Calu3 (cell line): ENCODE measurements at regions not wholly inside any gene's neighbourhood (a gene's known extent, or its start where the extent isn't known, plus 50 kb on each side); places are given as distances from the start of the nearest gene placed in this dataset.

Experiments used
- BruUV-seq: library from RNA; stranded (reverse); fragments of 400-500 nt; replicated peaks from 2 replicates; lab custom pipeline; 2021; lab: Mats Ljungman, UMichigan
- CTCF ChIA-PET: fragments of 300-600 bp; sonication (Branson Sonifier 250); formaldehyde crosslinking; loops from one replicate; lab custom pipeline; 2022; ENCODE audit warnings: antibody characterized with exemption; lab: Charles Lee
- DNase-seq: peaks from one replicate; pipeline ENCODE4 v3.0.0; 2022
- H3K27ac Mint-ChIP-seq: one replicate; pipeline ENCODE4 v1.8.0; 2022; ENCODE audit warnings: mixed read lengths; ENCODE audit not compliant: unreplicated experiment
- H3K27me3 Mint-ChIP-seq: one replicate; pipeline ENCODE4 v1.8.0; 2022; ENCODE audit warnings: mixed read lengths; ENCODE audit not compliant: unreplicated experiment
- H3K36me3 Mint-ChIP-seq: one replicate; pipeline ENCODE4 v1.8.0; 2022; ENCODE audit warnings: mild to moderate bottlenecking, moderate library complexity, mixed read lengths; ENCODE audit not compliant: insufficient read depth, unreplicated experiment
- H3K4me1 Mint-ChIP-seq: one replicate; pipeline ENCODE4 v1.8.0; 2022; ENCODE audit warnings: mild to moderate bottlenecking, low read depth, mixed read lengths; ENCODE audit not compliant: unreplicated experiment
- H3K4me3 Mint-ChIP-seq: one replicate; pipeline ENCODE4 v1.8.0; 2022; ENCODE audit warnings: mild to moderate bottlenecking, low read depth, moderate library complexity, mixed read lengths; ENCODE audit not compliant: unreplicated experiment
- H3K9me3 Mint-ChIP-seq: one replicate; pipeline ENCODE4 v1.8.0; 2022; ENCODE audit warnings: low read depth, mixed read lengths; ENCODE audit not compliant: unreplicated experiment
- intact Hi-C: fragments of 100-400 bp; cut with micrococcal nuclease; formaldehyde crosslinking; loops from one replicate; pipeline ENCODE4 v1.10.0; 2022; ENCODE audit not compliant: unreplicated experiment
- TF ChIP-seq, protein P1 (sequence below): fragments of 200-600 bp; IDR thresholded peaks from one replicate; pipeline ENCODE4 v1.8.0; 2022; ENCODE audit warnings: antibody characterized with exemption; ENCODE audit not compliant: unreplicated experiment

DNA sequence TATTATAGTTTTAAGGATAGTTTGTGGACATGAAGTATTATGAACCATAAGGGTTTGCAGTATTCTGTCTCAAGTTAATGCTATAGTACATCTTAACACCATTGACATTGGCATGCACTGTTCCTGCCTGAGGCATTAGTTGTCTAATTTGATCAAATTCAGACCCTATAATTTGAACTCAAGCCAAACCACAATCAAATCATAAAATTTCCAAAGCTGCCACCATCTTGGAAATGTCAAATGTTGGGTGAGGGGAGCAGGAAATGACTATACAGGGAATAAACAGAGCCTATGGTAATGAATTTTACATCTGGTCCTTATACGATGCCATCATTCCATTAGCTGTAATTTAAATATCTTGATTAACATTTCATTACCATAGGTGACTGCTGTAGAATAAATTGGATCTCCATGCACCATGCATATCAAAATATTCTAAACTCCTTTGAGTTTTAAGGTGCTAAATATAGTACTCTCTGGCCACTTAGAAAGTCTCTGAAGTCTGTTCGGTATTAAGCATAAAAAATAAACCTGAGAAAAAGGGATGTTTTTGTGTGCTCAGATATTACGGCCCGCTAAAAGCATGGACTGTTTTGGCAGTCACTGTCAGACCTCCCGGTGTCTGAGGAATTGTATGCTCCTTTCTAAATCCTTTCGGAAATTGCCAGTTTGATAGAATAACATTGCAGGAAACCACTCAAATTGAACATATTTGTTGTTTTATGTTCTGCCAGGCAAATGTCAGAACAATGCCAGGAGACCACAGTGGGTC, 257.7 kb downstream of the SPRY2 start:
- intact Hi-C loops, result no loop called here
- Mint-ChIP-seq H3K36me3 (no peaks in the 10 kb centered on the region), H3K27me3 (no peaks in the 10 kb centered on the region), H3K4me3 (no peak overlapping the region), H3K27ac (no peak overlapping the region), H3K9me3 (no peaks in the 10 kb centered on the region), H3K4me1 (peaks cover 8% of the 10 kb centered on the region)
- no TSS peak for BruUV-seq
- CTCF ChIA-PET, result no interaction called here
- DNase-seq, result no peak
- TF ChIP-seq, protein P1, sequence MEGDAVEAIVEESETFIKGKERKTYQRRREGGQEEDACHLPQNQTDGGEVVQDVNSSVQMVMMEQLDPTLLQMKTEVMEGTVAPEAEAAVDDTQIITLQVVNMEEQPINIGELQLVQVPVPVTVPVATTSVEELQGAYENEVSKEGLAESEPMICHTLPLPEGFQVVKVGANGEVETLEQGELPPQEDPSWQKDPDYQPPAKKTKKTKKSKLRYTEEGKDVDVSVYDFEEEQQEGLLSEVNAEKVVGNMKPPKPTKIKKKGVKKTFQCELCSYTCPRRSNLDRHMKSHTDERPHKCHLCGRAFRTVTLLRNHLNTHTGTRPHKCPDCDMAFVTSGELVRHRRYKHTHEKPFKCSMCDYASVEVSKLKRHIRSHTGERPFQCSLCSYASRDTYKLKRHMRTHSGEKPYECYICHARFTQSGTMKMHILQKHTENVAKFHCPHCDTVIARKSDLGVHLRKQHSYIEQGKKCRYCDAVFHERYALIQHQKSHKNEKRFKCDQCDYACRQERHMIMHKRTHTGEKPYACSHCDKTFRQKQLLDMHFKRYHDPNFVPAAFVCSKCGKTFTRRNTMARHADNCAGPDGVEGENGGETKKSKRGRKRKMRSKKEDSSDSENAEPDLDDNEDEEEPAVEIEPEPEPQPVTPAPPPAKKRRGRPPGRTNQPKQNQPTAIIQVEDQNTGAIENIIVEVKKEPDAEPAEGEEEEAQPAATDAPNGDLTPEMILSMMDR, result no peak

DNA sequence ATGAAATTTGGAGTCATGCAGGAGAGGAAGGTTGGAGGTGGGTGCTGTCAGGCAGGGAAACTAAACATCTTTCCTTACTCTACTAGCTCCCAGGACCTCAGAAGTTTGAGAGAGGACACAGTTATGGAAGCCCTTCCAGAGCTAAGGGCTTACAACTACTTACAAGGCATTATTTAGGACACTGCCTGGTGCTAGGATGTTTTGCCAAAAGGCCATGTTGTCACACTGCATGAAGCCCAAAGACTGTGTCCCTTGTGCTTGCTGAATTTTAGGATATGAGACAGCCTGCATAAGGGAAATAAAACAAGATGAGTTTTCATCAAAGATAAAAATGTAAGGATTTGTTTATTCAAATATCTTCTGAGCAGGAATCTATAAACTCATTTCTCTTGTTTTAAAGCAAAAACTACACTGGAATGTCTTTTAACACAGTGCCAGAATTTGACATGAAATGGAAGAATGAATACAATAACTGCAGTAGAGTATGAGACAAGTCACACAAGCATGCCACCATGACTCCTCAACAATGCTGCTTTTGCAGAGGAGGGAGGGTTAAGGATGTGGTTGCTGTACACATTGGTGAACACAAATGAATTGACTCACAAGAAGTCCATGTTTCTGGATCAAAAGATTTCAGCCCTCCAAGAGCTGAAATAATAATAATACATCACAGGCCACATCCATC, 258.4 kb downstream of the SPRY2 start:
- intact Hi-C loops, result no loop called here
- peaks cover 8% of the 10 kb centered on the region for H3K4me1 Mint-ChIP-seq
- no TSS peak for BruUV-seq
- H3K9me3 Mint-ChIP-seq, result no peaks in the 10 kb centered on the region
- no peaks in the 10 kb centered on the region for H3K27me3 Mint-ChIP-seq
- TF ChIP-seq, protein P1, result no peak
- no peak overlapping the region for H3K4me3 Mint-ChIP-seq
- CTCF ChIA-PET, result no interaction called here
- no peak overlapping the region for H3K27ac Mint-ChIP-seq
- DNase-seq, result no peak
- no peaks in the 10 kb centered on the region for H3K36me3 Mint-ChIP-seq

DNA sequence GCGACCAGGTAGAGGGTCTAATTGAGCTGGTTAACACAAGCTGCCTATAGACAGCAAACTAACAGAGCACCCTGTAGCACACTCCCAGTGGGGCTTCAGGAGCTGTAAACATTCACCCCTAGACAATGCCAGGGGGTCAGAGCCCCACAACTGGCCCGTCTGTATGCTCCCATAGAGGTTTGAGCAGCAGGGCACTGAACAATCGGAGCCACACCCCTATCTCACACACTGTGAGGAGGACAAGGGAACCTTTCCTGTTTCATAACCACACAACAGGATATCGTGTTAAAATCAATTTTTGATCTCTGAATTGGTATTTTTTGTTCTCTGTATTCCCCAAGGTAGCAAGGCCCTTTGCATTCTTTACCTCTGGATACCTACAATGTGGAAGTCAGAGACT, 266.1 kb downstream of the SPRY2 start:
- H3K36me3 Mint-ChIP-seq, result no peaks in the 10 kb centered on the region

DNA sequence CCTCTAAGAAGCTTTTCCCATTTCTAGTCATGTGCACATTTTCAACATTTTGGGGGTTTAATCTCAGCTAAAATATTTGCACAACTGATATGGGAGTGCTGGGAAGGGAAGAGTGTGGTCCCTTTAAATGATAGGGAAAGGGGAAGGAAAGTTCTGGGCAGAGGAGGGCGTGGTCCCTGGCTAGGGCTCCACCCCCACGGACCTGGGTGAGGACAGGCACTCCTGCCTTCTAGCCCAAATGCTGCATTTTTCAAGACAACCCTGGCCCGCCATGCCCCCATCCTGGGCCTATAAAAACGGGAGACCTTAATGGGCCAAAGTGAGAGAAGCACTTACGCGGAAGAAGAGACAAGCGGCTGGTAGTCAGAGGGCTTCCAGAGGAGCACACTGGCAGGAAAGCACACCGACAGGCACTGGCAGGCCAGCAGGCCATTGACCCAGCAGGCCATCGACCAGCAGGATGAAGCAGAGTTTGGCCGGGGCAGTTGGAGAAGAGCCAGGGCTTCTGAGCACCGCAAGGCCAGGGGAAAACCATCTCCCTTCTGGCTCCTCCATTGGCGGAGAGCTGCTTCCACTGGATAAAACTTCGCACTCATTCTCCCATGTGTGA, 266.7 kb downstream of the SPRY2 start:
- no TSS peak for BruUV-seq
- Mint-ChIP-seq H3K27me3 (no peaks in the 10 kb centered on the region), H3K9me3 (no peaks in the 10 kb centered on the region), H3K27ac (no peak overlapping the region), H3K4me1 (no peaks in the 10 kb centered on the region), H3K4me3 (no peak overlapping the region), H3K36me3 (no peaks in the 10 kb centered on the region)
- DNase-seq, result no peak
- intact Hi-C loops, result no loop called here
- TF ChIP-seq, protein P1, result no peak
- CTCF ChIA-PET, result no interaction called here

More for the DNA sequence above, 266.1 kb downstream of the SPRY2 start:
- CTCF ChIA-PET, result no interaction called here
- intact Hi-C loops, result no loop called here
- DNase-seq, result no peak
- no peaks in the 10 kb centered on the region for H3K27me3 Mint-ChIP-seq
- TF ChIP-seq, protein P1, result no peak
- H3K4me1 Mint-ChIP-seq, result no peaks in the 10 kb centered on the region
- H3K27ac Mint-ChIP-seq, result no peak overlapping the region
- H3K9me3 Mint-ChIP-seq, result no peaks in the 10 kb centered on the region
- BruUV-seq, result no TSS peak
- no peak overlapping the region for H3K4me3 Mint-ChIP-seq
